Dedifferentiated amniotic fluid mesenchymal stem cell (primary cell): ENCODE measurements at regions not wholly inside any gene's neighbourhood (a gene's known extent, or its start where the extent isn't known, plus 50 kb on each side); places are given as distances from the start of the nearest gene placed in this dataset.

ENCODE experiments used
- DNase-seq: peaks from one replicate; pipeline ENCODE4 v3.0.0-alpha.2; 2016; ENCODE audit errors: extremely low spot score

DNA sequence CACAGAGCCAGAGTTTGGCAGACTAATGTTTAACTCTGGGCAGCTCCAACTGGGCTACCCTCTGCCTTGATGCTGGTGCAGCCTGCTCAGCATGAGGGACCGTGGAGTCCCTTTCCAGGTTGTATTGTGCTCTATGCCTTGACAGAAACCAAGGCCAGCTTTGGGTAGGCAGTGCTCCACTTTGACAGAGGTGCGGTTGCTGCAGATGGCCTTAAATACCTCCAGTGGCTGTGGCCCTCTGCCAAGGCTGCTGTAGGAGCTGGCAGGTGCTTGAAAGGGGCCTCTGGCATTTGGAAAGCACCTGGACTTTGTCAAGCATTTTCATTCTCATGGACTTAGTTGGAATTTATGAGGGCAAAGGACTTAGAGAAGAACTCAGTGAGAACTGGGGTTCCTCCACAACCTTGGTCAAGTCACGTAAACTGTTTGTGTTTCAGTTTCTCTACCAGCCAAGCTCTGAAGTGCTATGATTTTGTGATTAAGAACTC is 249.7 kb upstream of the ZNF462 start:
- DNase-seq = no peak

DNA sequence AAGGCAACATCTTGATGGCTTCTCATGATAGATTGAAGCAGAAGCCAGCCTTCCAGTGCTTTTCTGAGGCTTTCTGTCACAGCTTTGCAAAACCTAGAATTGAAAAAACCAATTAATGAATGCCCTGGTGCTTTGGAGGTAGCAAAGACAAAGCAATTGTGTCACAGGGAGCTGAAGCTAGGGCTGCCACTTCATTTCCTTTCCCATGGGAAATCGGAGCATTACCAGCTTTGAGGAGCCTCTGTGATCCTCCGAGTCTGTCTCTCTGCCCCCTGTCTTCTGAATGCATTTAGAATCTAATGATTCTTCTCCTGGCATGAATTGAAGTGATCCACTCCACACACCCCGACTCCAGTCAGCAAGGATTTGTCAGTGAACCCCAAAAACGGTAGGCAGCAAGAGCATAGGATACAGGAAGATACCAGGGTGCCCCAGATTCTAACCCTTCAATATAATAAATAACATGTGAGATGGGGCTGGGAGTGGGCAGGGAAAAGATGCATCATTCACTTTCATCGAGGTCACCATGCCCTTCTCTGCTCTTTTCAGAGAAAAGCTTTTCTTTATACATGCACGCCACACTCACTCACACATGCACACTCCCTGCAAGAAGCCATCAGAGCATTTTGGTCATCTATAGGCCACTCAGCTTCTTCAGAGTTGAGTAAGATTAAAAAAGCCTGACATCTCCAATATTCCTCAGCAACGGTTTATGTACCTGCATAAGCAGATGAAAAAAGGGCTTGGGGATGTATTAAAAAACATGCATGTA is 247.7 kb upstream of the ZNF462 start:
- no peak for DNase-seq

DNA sequence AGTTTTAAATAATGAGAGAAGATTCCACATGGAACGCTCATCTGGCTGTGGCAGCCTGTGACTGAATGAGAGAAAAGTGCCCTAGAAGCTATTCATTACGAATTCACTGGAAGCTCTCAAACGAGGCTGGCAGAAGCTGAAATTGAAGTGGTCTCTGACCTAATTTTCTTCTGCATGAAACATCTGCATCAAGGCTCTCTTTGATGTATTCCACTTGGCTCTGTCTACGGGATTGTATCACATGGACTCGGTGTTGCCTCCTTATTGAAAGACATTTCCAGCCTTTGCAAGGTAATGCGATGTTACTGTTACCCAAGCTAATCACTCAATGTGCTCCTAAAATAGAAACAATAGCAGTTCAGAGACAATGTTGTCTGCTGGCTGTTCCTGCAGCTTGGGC is 246.9 kb upstream of the ZNF462 start:
- DNase-seq = no peak

DNA sequence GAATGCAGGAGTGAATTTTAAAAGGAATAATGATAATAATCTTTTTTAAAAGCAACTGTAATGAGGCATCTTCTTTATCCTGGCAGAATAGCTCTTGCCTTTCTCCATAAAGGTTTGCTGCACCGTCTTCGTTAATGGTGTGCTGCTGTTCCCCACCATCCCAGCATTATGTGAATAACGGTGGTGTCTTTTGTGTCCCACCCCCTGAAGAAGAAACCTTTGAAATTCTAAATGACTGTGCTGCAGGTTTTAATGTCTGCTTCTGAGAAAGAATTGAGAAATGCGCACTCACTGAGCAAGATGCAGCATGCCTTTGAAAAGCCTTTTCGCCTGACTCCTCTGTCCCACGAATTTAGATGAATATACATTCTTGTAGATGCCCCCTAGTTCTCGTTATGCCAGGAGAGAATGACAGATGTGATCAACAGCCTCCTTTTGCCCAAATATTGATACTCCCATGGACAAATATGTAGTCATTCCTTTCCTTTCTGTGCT is 246.1 kb upstream of the ZNF462 start:
- no peak for DNase-seq

DNA sequence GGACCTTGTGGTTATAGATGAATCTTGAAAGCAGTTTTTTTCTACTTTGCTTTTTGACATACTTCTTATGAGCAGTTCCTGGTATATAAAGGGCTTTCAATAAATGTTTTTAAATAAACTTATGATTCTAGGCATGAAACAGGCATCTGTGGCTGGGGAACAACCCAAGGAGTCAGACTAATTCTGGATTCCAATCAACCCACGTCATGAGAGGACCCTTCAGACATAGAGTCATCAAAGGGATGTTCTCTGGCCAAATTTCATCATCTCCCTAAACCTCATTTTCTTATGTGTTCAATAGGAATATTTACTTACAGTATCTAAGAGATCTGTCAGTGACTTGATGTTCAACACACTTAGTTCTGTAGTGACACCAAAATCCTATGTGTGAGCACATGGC is 243.8 kb upstream of the ZNF462 start:
- no peak for DNase-seq

DNA sequence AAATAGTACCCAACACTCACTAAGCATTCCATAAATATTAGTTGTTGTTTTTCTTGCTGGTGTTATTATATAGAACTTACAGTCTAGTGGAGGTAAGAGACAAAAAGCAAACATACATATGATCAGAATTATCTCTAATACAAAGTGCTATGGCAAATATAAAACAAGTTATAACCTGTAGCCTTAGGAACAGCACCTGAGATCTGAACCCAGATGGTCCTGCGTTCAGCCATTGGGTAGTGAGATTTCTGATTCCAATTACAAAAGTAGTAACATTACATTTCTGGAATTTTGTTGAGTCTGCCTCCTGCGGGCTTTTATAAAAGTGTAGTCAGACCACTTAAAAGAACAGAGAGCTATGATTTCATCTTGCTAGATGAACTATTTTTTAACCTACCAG is 242.9 kb upstream of the ZNF462 start:
- DNase-seq = no peak

DNA sequence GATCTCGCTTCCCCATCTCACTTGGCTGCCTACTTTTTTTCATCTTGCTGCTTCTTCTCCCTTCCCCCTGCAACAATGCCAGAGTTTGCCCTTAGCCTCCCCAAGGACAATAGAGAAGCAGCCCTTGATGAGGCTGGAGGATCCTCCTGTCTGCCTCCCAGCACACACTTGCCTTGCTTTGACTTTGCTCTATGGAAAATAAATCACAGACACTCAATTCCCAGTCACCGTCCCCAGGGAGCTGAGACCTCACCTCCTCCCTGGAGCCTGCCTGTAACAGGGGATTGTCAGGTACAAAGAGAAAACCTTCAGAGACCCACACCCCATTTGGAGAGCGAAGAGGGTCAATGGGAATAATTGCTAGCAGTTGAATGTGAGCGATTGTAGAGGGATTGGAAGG is 242.1 kb upstream of the ZNF462 start:
- no peak for DNase-seq

DNA sequence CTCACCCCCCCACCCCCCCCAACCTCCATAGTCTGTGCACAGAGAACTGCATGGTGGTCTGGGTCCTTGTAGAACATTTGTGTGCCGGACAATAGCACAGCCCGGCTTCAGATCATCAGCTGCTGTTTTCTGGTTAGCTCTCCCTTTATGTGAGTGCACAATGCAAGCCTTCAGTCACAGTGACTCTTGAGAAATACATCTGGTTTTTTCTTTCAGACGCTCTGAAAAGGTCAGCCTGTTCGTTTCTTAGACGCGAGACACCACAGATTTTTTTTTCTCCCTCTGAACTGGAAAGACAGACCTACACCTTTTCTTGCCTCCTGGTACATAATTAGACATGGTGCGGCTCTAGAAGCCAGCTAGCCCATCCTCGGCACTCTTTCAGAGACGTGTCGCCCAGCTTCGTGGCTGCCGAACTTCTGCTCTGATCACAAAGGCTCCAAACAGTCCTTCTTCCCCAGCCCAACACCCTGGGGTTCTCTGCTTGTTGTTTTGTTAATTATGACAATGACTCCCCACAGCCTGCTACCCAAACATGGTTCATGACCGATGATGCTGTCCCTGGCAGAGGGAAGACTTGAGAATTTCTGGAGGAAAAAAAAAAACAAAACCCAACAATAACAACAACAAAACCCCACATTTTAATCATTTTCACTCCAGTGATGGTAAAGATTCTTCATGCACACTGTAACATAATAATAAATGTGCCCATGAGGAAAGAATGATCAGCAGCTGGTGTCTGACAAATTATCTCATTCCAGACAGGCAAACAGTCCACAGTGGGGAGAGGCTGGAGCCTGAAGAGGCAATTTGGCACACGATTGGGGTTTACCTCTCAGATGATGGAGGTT is 241.4 kb upstream of the ZNF462 start:
- no peak for DNase-seq

DNA sequence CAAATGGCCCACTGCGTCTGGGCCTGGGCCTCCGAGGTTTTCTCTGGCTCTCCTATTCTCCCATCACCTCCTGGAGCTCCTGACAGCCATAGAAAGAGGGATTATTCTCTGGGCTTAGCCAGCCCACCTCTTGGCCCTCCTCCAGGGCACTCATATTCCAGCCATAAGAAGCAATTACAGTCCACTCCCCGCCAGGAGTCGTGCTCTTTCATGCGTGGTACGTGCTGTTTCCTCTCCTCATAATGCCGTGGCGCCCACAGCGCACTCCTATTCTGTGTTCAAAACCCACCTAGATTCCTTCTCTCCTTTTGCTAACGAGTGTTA is 240.8 kb upstream of the ZNF462 start:
- DNase-seq = no peak

DNA sequence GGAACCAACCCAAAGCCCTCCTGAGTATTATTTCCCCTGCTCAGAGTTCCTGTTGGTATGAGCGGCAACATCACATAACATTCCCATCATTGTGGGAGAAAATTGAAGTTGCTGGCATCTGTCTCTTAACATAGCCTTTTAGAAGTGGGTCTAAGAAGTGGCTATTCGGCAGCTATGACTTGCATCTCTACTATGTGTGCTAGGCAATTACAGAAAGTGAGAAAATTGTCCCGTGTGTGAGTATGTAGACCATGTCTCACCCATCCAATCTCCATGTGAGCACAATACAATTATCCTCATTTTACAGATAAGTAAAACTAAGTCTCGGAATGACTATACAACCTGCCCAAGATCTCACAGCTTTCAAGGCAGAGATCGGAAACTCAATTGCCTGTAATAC is 239.4 kb upstream of the ZNF462 start:
- no peak for DNase-seq

DNA sequence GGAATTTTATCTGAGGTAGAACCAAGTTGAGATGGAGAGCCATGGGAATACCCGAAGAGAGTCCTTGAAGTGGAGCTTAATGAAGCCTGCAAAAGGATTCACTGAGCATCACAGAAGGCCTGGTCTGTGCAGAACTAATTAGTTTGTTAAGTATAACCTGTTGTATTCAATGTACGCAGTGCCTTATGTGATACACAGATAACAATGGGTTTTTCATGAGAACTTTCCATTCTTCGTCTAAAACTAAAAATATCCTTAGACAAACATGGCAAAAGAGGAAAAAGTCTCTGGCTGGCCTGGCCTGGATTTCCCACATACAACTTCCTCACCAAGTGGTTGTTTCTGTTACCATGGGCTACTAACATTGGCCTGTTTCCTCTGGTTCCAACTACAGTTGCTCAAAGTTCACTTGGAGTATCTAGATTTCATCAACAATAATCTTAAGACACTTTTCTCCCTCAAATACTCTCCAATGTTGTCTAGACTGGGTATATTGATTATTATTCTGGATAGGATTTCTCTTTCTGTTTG is 237.6 kb upstream of the ZNF462 start:
- no peak for DNase-seq

DNA sequence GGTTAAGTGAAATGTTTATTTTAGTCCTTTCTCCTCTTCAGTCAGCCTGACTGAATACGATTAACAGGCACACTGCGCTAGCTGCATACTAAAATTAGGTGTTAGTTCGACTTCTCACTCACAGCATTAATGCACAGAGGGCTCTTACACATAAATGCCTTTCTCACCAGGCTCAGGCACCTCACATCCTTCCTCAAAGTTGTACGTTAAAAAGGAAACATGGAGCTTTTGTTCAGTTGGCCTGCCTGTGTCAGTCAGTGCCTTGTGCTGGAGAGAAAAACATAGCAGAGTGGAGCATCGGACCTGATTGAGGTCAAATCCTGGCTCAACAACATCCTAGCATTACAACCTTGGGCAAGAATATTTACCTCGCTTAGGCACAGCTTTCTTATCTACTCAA is 236.0 kb upstream of the ZNF462 start:
- DNase-seq = no peak

DNA sequence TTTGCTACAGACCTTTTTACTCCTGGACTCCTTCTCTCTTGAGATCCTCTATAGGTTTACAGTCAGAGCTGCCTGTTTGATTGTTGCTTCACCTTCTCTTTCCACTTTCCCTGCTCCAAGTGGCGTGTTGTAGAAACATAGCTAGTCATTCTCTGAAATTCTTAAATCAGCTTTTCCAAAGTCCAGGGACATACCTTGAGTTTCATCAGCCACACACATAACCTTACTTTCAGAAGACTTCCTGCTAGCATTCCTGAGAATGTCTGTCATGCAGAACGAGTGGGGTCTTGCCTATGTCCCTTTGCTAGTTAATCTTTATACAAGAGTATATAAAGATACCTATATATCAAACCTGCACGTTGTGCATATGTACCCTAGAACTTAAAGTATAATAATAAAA is 230.3 kb upstream of the ZNF462 start:
- no peak for DNase-seq

DNA sequence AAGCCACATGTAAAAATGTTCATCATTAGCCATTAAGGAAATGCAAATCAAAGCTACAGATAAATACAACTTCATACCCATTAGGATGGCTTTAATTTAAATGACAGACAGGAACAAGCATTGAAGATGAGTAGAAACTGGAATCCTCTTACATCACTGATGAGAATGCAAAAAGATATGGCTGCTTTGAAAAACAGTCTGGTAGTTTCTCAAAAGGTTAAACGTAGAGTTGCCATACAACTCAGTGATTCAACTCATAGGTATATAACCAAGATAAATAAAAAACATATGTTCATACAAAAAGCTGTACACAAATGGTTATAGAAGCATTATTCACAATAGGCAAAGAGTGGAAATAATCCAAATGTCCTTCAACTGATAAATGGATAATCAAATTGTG is 228.8 kb upstream of the ZNF462 start:
- DNase-seq = no peak

DNA sequence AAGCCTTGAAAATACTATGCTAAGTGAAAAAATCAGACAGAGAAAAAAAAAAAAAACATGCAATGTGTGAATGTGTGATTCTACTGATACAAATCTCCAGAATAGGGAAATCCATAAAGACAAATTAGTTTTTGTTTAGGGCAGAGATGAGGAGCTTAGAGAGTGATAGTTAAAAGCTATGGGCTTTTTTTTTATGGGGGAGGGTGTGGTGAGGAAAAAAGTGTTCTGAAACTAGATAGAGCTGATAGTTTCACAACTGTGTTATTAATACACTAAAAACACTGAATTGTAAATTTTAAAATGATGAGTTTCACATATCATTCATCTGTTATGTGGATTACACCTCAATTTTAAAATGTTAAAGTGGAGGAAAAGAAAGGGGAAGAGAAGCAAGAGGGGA is 228.3 kb upstream of the ZNF462 start:
- DNase-seq = no peak

DNA sequence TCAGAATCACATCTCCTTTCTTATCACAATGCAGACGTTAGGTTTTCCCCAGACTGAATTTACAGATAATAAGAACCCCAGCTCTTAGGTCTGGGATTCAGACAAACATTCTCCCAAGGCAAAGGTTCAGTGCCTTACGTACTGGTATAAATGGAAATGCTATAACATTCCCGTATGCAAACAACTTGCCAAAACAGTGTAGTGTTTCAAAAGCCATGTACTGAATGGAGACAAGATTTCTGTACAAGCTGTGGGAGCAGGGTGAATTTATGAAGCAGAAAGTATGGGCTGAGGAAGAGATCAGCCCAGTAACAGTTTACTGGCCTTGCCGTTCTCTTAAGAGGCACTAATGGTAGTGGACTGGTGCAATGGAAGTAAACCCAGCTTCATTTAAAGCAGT is 225.5 kb upstream of the ZNF462 start:
- no peak for DNase-seq

DNA sequence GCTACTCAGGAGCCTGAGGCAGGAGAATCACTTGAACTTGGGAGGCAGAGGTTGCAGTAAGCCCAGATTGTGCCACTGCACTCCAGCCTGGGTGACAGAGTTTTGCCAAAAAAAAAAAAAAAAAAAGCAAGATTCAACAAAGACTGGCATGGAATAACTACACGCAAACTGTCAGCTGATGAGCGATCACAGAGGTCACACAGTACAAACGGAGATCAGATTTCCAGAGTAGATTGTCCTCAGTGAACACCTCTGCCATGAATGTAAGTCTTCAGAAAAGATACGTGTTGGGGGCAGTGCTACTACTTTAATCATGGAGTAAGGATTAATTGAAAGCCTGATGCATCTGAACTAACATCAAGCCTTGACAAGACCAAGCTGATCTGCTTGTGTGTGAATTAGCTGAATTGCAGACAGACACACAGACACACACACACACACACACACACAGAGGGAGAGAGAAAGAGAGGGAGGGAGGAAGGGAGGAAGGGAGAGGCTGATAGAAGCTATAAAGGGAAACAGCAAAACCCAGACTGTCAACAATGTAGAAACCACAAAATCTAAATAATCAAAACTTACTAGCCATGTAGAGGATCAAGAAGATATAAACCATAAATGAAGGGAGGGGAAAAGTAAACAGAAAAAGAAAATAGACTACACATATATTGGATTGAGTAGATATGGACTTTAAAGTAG is 222.9 kb upstream of the ZNF462 start:
- DNase-seq = no peak

DNA sequence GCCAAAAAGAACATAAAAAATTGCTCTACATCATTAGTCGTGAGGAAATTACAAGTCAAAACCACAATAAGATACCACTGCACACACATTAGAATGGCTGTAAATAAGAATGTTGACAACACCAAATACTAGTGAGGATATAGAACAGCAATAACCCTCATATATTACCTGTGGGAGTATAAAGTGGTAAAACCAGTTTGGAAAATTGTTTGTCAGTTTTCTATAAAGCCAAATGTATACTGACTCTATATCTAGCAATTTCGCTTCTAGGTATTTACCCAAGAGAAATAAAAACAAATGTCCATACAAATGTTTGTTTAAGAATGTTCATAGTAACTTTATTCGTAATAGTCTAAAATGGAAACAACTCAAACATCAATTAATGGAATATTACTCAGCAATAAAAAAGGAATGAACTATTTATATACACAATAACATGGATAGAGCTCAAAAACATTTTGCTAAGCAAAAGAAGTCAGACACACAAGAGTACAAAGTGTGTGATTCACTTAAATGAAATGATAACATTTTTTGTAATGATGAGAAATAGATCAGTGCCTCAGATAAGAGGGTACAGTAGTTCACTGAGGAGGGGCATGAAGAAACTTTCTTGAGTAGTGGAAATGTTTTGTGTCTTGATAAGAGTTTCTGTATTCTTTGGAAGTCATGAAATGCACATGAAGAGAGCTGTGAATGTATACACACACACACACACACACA is 219.6 kb upstream of the ZNF462 start:
- DNase-seq = no peak

DNA sequence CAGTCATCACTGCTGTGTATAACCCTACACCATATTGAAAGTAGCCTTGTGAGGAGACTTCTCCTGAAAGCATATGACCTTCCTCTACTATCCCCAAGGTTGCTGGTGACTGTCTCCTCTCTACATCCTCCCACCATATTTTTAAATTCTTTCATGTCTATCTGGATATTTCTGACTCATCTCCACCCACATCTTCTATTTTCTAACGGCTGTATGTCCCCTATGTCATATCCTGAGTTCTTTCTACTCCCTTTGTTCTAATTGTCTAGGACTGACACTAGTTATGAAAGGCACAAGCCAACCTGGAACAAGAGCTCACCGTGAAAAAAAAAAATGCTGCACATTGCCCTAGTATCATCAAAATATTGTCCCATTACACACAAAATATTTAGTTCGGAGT is 218.3 kb upstream of the ZNF462 start:
- no peak for DNase-seq

DNA sequence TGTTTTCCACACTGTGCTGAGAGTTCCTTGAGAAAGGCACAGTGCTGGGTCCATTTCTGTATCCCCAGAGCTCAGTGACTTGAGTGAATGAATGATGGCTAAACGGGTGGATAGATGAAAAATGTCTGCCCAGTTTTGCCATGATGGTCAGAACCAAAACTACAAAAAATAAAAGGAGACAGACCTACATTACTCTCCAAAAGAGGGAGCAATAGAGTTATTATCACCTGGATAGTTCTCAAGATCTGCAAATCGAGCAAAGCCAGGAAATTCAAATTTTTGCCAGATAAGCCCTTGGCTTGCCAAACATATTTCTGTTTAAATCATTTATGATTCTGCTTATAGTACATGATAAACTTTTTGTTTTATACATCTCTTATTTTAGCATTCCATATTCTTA is 214.2 kb upstream of the ZNF462 start:
- DNase-seq = peak; percentile 25

DNA sequence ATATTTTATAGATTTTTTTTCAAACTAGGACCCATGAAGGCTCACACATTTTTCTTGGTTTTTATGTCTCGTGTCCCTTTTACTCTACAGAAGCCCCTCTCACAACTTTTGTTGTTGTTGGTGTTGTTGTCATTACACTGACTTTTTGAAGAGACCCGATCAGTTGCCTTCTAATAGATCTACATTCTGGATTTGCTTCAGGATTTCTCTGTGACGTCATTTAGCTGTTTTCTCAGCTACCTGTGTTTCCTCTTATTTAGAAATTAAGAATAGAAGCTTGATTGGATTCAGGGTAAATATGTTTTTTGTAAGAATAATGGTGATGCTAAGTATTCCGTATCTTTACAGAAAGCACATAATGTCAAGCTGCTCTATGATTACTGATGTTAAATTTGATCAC is 213.3 kb upstream of the ZNF462 start:
- no peak for DNase-seq

DNA sequence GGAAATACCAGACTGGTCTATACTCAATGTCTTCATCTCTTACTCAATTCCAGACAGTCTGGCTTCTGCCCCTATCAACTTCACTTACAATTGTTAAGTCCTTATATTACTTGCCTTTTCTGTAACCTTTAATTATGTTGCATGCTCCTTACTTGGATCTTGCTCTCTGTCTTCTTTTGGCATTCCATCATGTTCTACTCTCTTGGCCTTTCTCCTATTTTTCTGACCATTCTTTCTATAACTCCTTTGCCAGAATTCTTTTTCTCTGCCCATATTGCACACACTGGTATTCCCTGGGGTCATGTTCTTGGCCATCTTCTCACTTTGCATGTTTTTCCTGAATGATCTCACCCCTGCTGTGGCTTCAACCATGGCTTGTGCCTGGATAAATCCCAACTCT is 209.8 kb upstream of the ZNF462 start:
- DNase-seq = no peak
